ENCODE measurements at regions not wholly inside any gene's neighbourhood (a gene's known extent, or its start where the extent isn't known, plus 50 kb on each side); places are given as distances from the start of the nearest gene placed in this dataset.

GRCh38 chr10:56266120-56266519 is 94.9 kb downstream of the ZWINT start:
- Mint-ChIP-seq H3K36me3 (no peaks in the 10 kb centered on the region), H3K4me1 (no peaks in the 10 kb centered on the region), H3K27ac (no peak overlapping the region), H3K9me3 (no peaks in the 10 kb centered on the region), H3K4me3 (no peak overlapping the region), H3K27me3 (ENCODE audit: low read depth) (0 out of 2 replicates have a peak, but pooled peaks cover 3% of the 10 kb centered on the region)
- TF ChIP-seq MXD4 (CRISPR knock-in tag; IDR thresholded peaks at IDR 0.05; ENCODE audit: borderline replicate concordance) (no peak), JUN (CRISPR knock-in tag; IDR thresholded peaks at IDR 0.05) (no peak), ZNF425 (CRISPR knock-in tag; conservative IDR thresholded peaks at IDR 0.05) (no peak), GRHL2 (CRISPR knock-in tag; IDR thresholded peaks at IDR 0.05; ENCODE audit: insufficient replicate concordance, severe bottlenecking) (no peak), ATF1 (CRISPR knock-in tag; IDR thresholded peaks at IDR 0.05) (no peak), TEAD1 (CRISPR knock-in tag; IDR thresholded peaks at IDR 0.05) (no peak), FOXK1 (CRISPR knock-in tag; IDR thresholded peaks at IDR 0.05) (no peak), ZNF121 (CRISPR knock-in tag; IDR thresholded peaks at IDR 0.05) (no peak), CDX4 (CRISPR knock-in tag; IDR thresholded peaks at IDR 0.05; ENCODE audit: borderline replicate concordance) (no peak), CREM (CRISPR knock-in tag; IDR thresholded peaks at IDR 0.05) (no peak), SOX15 (CRISPR knock-in tag; IDR thresholded peaks at IDR 0.05) (no peak)
- TF ChIP-seq, protein P1, sequence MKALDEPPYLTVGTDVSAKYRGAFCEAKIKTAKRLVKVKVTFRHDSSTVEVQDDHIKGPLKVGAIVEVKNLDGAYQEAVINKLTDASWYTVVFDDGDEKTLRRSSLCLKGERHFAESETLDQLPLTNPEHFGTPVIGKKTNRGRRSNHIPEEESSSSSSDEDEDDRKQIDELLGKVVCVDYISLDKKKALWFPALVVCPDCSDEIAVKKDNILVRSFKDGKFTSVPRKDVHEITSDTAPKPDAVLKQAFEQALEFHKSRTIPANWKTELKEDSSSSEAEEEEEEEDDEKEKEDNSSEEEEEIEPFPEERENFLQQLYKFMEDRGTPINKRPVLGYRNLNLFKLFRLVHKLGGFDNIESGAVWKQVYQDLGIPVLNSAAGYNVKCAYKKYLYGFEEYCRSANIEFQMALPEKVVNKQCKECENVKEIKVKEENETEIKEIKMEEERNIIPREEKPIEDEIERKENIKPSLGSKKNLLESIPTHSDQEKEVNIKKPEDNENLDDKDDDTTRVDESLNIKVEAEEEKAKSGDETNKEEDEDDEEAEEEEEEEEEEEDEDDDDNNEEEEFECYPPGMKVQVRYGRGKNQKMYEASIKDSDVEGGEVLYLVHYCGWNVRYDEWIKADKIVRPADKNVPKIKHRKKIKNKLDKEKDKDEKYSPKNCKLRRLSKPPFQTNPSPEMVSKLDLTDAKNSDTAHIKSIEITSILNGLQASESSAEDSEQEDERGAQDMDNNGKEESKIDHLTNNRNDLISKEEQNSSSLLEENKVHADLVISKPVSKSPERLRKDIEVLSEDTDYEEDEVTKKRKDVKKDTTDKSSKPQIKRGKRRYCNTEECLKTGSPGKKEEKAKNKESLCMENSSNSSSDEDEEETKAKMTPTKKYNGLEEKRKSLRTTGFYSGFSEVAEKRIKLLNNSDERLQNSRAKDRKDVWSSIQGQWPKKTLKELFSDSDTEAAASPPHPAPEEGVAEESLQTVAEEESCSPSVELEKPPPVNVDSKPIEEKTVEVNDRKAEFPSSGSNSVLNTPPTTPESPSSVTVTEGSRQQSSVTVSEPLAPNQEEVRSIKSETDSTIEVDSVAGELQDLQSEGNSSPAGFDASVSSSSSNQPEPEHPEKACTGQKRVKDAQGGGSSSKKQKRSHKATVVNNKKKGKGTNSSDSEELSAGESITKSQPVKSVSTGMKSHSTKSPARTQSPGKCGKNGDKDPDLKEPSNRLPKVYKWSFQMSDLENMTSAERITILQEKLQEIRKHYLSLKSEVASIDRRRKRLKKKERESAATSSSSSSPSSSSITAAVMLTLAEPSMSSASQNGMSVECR (CRISPR knock-in tag; IDR thresholded peaks at IDR 0.05; ENCODE audit: borderline replicate concordance), result no peak
- TF ChIP-seq, protein P2, sequence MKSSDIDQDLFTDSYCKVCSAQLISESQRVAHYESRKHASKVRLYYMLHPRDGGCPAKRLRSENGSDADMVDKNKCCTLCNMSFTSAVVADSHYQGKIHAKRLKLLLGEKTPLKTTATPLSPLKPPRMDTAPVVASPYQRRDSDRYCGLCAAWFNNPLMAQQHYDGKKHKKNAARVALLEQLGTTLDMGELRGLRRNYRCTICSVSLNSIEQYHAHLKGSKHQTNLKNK (CRISPR knock-in tag; IDR thresholded peaks at IDR 0.05), result no peak
- ChIA-PET POLR2A (no interaction called here), CTCF (no interaction called here)
- no peak for DNase-seq (ENCODE audit: low spot score)
- ATAC-seq, result no peak

GRCh38 chr10:56258991-56259390 is 102.1 kb downstream of the ZWINT start:
- POLR2A ChIA-PET, result no interaction called here
- H3K27ac Mint-ChIP-seq, result no peak overlapping the region
- no peaks in the 10 kb centered on the region for H3K36me3 Mint-ChIP-seq
- no peak for ATAC-seq
- no peak for TF ChIP-seq JUN (CRISPR knock-in tag; IDR thresholded peaks at IDR 0.05)
- TF ChIP-seq ZNF416 (CRISPR knock-in tag; IDR thresholded peaks at IDR 0.05), result no peak
- no peak for TF ChIP-seq ZNF263 (CRISPR knock-in tag; IDR thresholded peaks at IDR 0.05; ENCODE audit: low read depth)
- no peak for TF ChIP-seq MXD4 (CRISPR knock-in tag; IDR thresholded peaks at IDR 0.05; ENCODE audit: borderline replicate concordance)
- no peak for TF ChIP-seq GABPB1 (CRISPR knock-in tag; IDR thresholded peaks at IDR 0.05)
- TF ChIP-seq NFE2L1 (CRISPR knock-in tag; IDR thresholded peaks at IDR 0.05), result no peak
- no peak for TF ChIP-seq ZNF396 (CRISPR knock-in tag; IDR thresholded peaks at IDR 0.05; ENCODE audit: borderline replicate concordance)
- TF ChIP-seq, protein P2 (CRISPR knock-in tag; IDR thresholded peaks at IDR 0.05), result no peak
- TF ChIP-seq RORB (CRISPR knock-in tag; IDR thresholded peaks at IDR 0.05), result no peak
- no peak for TF ChIP-seq CREM (CRISPR knock-in tag; IDR thresholded peaks at IDR 0.05)
- no peak for TF ChIP-seq MLX (CRISPR knock-in tag; IDR thresholded peaks at IDR 0.05)
- TF ChIP-seq, protein P3, sequence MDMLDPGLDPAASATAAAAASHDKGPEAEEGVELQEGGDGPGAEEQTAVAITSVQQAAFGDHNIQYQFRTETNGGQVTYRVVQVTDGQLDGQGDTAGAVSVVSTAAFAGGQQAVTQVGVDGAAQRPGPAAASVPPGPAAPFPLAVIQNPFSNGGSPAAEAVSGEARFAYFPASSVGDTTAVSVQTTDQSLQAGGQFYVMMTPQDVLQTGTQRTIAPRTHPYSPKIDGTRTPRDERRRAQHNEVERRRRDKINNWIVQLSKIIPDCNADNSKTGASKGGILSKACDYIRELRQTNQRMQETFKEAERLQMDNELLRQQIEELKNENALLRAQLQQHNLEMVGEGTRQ (CRISPR knock-in tag; IDR thresholded peaks at IDR 0.05), result no peak
- TF ChIP-seq NFYB (CRISPR knock-in tag; conservative IDR thresholded peaks at IDR 0.05; ENCODE audit: low read depth), result no peak
- 0 out of 2 replicates have a peak, but pooled peaks cover 3% of the 10 kb centered on the region for H3K27me3 Mint-ChIP-seq (ENCODE audit: low read depth)
- CTCF ChIA-PET, result no interaction called here
- H3K9me3 Mint-ChIP-seq, result peaks cover 6% of the 10 kb centered on the region; the same call in 1 of the 2 replicates
- DNase-seq (ENCODE audit: low spot score), result no peak
- no peaks in the 10 kb centered on the region for H3K4me1 Mint-ChIP-seq
- no peak overlapping the region for H3K4me3 Mint-ChIP-seq

Data from WTC11 (cell line).